ENCODE measurements at regions not wholly inside any gene's neighbourhood (a gene's known extent, or its start where the extent isn't known, plus 50 kb on each side); places are given as distances from the start of the nearest gene placed in this dataset.

- TF ChIP-seq ZBTB21 (CRISPR knock-in tag; IDR thresholded peaks at IDR 0.05; ENCODE audit: borderline replicate concordance) (no peak), SP1 (CRISPR knock-in tag; conservative IDR thresholded peaks at IDR 0.05) (no peak), MYBL2 (CRISPR knock-in tag; IDR thresholded peaks at IDR 0.05) (no peak), ELF4 (CRISPR knock-in tag; IDR thresholded peaks at IDR 0.05; ENCODE audit: low read depth) (no peak), MAX (CRISPR knock-in tag; IDR thresholded peaks at IDR 0.05) (no peak), CBFB (CRISPR knock-in tag; IDR thresholded peaks at IDR 0.05; ENCODE audit: low read depth) (no peak), CTCF (IDR thresholded peaks at IDR 0.05) (no peak), USF2 (CRISPR knock-in tag; IDR thresholded peaks at IDR 0.05) (no peak), TEAD4 (CRISPR knock-in tag; IDR thresholded peaks at IDR 0.05) (no peak), ZNF281 (CRISPR knock-in tag; IDR thresholded peaks at IDR 0.05) (no peak), ETV6 (CRISPR knock-in tag; IDR thresholded peaks at IDR 0.05) (no peak), ZNF138 (CRISPR knock-in tag; conservative IDR thresholded peaks at IDR 0.05) (no peak), RORB (CRISPR knock-in tag; IDR thresholded peaks at IDR 0.05) (no peak), NR2C2 (CRISPR knock-in tag; IDR thresholded peaks at IDR 0.05) (no peak)
These were observed 185.4 kb downstream of the LYPLAL1 start for GRCh38 chr1:219359126-219359525.
